ENCODE measurements at regions not wholly inside any gene's neighbourhood (a gene's known extent, or its start where the extent isn't known, plus 50 kb on each side); places are given as distances from the start of the nearest gene placed in this dataset.

- ATAC-seq = no peak
- TF ChIP-seq TOX (CRISPR knock-in tag; IDR thresholded peaks at IDR 0.05; ENCODE audit: borderline replicate concordance) = no peak
- TF ChIP-seq CSRNP3 (CRISPR knock-in tag; IDR thresholded peaks at IDR 0.05) = no peak
- TF ChIP-seq ISL1 (CRISPR knock-in tag; IDR thresholded peaks at IDR 0.05) = no peak
- TF ChIP-seq GLIS3 (CRISPR knock-in tag; IDR thresholded peaks at IDR 0.05) = no peak
- no peak for TF ChIP-seq TCF4 (CRISPR knock-in tag; IDR thresholded peaks at IDR 0.05; ENCODE audit: borderline replicate concordance)
- no peak for TF ChIP-seq ZFP3 (CRISPR knock-in tag; IDR thresholded peaks at IDR 0.05)
- no peak for TF ChIP-seq ARNTL (CRISPR knock-in tag; IDR thresholded peaks at IDR 0.05; ENCODE audit: borderline replicate concordance, low read depth)
Observed at GRCh38 chr3:152676810-152677379, 158.0 kb upstream of the P2RY1 start.

GRCh38 chr3:152677491-152677890 is 157.4 kb upstream of the P2RY1 start:
- no peak for ATAC-seq
- TF ChIP-seq ESRRG (CRISPR knock-in tag; IDR thresholded peaks at IDR 0.05) (no peak), ZNF70 (CRISPR knock-in tag; IDR thresholded peaks at IDR 0.05) (no peak), ZNF565 (CRISPR knock-in tag; conservative IDR thresholded peaks at IDR 0.05; ENCODE audit: low read depth) (no peak), TOX (CRISPR knock-in tag; IDR thresholded peaks at IDR 0.05; ENCODE audit: borderline replicate concordance) (no peak), CREB5 (CRISPR knock-in tag; IDR thresholded peaks at IDR 0.05; ENCODE audit: low read depth) (no peak), CSDC2 (CRISPR knock-in tag; IDR thresholded peaks at IDR 0.05) (no peak), CSRNP3 (CRISPR knock-in tag; IDR thresholded peaks at IDR 0.05) (no peak), GLIS3 (CRISPR knock-in tag; IDR thresholded peaks at IDR 0.05) (no peak), BACH2 (CRISPR knock-in tag; IDR thresholded peaks at IDR 0.05; ENCODE audit: borderline replicate concordance) (no peak), TCF4 (CRISPR knock-in tag; IDR thresholded peaks at IDR 0.05; ENCODE audit: borderline replicate concordance) (no peak), PATZ1 (CRISPR knock-in tag; IDR thresholded peaks at IDR 0.05; ENCODE audit: borderline replicate concordance) (no peak), POU6F1 (CRISPR knock-in tag; IDR thresholded peaks at IDR 0.05; ENCODE audit: borderline replicate concordance, low read depth) (no peak), ISL1 (CRISPR knock-in tag; IDR thresholded peaks at IDR 0.05) (no peak), ZC3H10 (CRISPR knock-in tag; IDR thresholded peaks at IDR 0.05) (no peak), PPARA (CRISPR knock-in tag; IDR thresholded peaks at IDR 0.05; ENCODE audit: borderline replicate concordance) (no peak), OSR1 (CRISPR knock-in tag; IDR thresholded peaks at IDR 0.05) (no peak), ARNTL (CRISPR knock-in tag; IDR thresholded peaks at IDR 0.05; ENCODE audit: borderline replicate concordance, low read depth) (no peak), ZNF8 (CRISPR knock-in tag; IDR thresholded peaks at IDR 0.05) (no peak)

GRCh38 chr3:152682477-152682876 is 152.5 kb upstream of the P2RY1 start:
- no peak for ATAC-seq
- TF ChIP-seq OSR1 (CRISPR knock-in tag; IDR thresholded peaks at IDR 0.05) (no peak), SNAI2 (CRISPR knock-in tag; IDR thresholded peaks at IDR 0.05) (no peak), TSHZ2 (CRISPR knock-in tag; IDR thresholded peaks at IDR 0.05) (no peak), TOX (CRISPR knock-in tag; IDR thresholded peaks at IDR 0.05; ENCODE audit: borderline replicate concordance) (no peak), POU6F1 (CRISPR knock-in tag; IDR thresholded peaks at IDR 0.05; ENCODE audit: borderline replicate concordance, low read depth) (no peak), ZFP3 (CRISPR knock-in tag; IDR thresholded peaks at IDR 0.05) (no peak), ISL1 (CRISPR knock-in tag; IDR thresholded peaks at IDR 0.05) (no peak), ZNF8 (CRISPR knock-in tag; IDR thresholded peaks at IDR 0.05) (no peak), ARNTL (CRISPR knock-in tag; IDR thresholded peaks at IDR 0.05; ENCODE audit: borderline replicate concordance, low read depth) (no peak), ZC3H10 (CRISPR knock-in tag; IDR thresholded peaks at IDR 0.05) (no peak), ZNF565 (CRISPR knock-in tag; conservative IDR thresholded peaks at IDR 0.05; ENCODE audit: low read depth) (no peak), BACH2 (CRISPR knock-in tag; IDR thresholded peaks at IDR 0.05; ENCODE audit: borderline replicate concordance) (no peak), RARB (CRISPR knock-in tag; IDR thresholded peaks at IDR 0.05) (no peak), CSRNP3 (CRISPR knock-in tag; IDR thresholded peaks at IDR 0.05) (no peak), GLIS3 (CRISPR knock-in tag; IDR thresholded peaks at IDR 0.05) (no peak)

Measured in SK-N-SH treated with all-trans-retinoic acid at 6 μM for 48 hours (cell line).